ENCODE measurements at regions not wholly inside any gene's neighbourhood (a gene's known extent, or its start where the extent isn't known, plus 50 kb on each side); places are given as distances from the start of the nearest gene placed in this dataset.

- TF ChIP-seq GABPA (IDR thresholded peaks at IDR 0.05; ENCODE audit: low read depth): no peak
- TF ChIP-seq REST (IDR thresholded peaks at IDR 0.05; ENCODE audit: insufficient replicate concordance, low read depth): no peak
- TF ChIP-seq POLR2AphosphoS5 (IDR thresholded peaks at IDR 0.05; ENCODE audit: low read depth): no peak
- TF ChIP-seq SPI1 (IDR thresholded peaks at IDR 0.05; ENCODE audit: borderline replicate concordance, low read depth): no peak
- no peak for TF ChIP-seq CTCF (IDR thresholded peaks at IDR 0.05; ENCODE audit: insufficient read depth, low read length)
- Histone ChIP-seq H3K27me3 (ENCODE audit: insufficient read depth, poor library complexity, severe bottlenecking) (no peaks in the 10 kb centered on the region), H3K27ac (replicated peaks) (no peak overlapping the region), H3K4me3 (replicated peaks; ENCODE audit: insufficient read depth, low read length) (no peak overlapping the region)
- DNase-seq (ENCODE audit: low read depth in 1 of 2, low spot score in 1 of 2): no peak
Observed at GRCh38 chr3:104734627-104735026, 632.1 kb upstream of the ALCAM start.

- H3K27me3 ChIP-seq (ENCODE audit: insufficient read depth, poor library complexity, severe bottlenecking): no peaks in the 10 kb centered on the region
- no peak overlapping the region for H3K27ac ChIP-seq (replicated peaks)
- DNase-seq (ENCODE audit: low read depth in 1 of 2, low spot score in 1 of 2): no peak
- no peak overlapping the region for H3K4me3 ChIP-seq (replicated peaks; ENCODE audit: insufficient read depth, low read length)
- TF ChIP-seq POLR2AphosphoS5 (IDR thresholded peaks at IDR 0.05; ENCODE audit: low read depth) (no peak), SPI1 (IDR thresholded peaks at IDR 0.05; ENCODE audit: borderline replicate concordance, low read depth) (no peak), GABPA (IDR thresholded peaks at IDR 0.05; ENCODE audit: low read depth) (no peak), REST (IDR thresholded peaks at IDR 0.05; ENCODE audit: insufficient replicate concordance, low read depth) (no peak), CTCF (IDR thresholded peaks at IDR 0.05; ENCODE audit: insufficient read depth, low read length) (no peak)
Observed at GRCh38 chr3:104735691-104736090, 631.0 kb upstream of the ALCAM start.

- Histone ChIP-seq H3K27ac (replicated peaks) (no peak overlapping the region), H3K27me3 (ENCODE audit: insufficient read depth, poor library complexity, severe bottlenecking) (no peaks in the 10 kb centered on the region), H3K4me3 (replicated peaks; ENCODE audit: insufficient read depth, low read length) (no peak overlapping the region)
- TF ChIP-seq REST (IDR thresholded peaks at IDR 0.05; ENCODE audit: insufficient replicate concordance, low read depth): no peak
- no peak for TF ChIP-seq POLR2AphosphoS5 (IDR thresholded peaks at IDR 0.05; ENCODE audit: low read depth)
- TF ChIP-seq CTCF (IDR thresholded peaks at IDR 0.05; ENCODE audit: insufficient read depth, low read length): no peak
- TF ChIP-seq GABPA (IDR thresholded peaks at IDR 0.05; ENCODE audit: low read depth): no peak
- no peak for TF ChIP-seq SPI1 (IDR thresholded peaks at IDR 0.05; ENCODE audit: borderline replicate concordance, low read depth)
- no peak for DNase-seq (ENCODE audit: low read depth in 1 of 2, low spot score in 1 of 2)
Observed at GRCh38 chr3:104738271-104738670, 628.4 kb upstream of the ALCAM start.

All from HL-60 (cell line).